D721Med (cell line): ENCODE measurements at regions not wholly inside any gene's neighbourhood (a gene's known extent, or its start where the extent isn't known, plus 50 kb on each side); places are given as distances from the start of the nearest gene placed in this dataset.

Source experiments
- DNase-seq: peaks from one replicate; pipeline ENCODE4 v3.0.0; 2011; ENCODE audit warnings: low spot score; ENCODE audit not compliant: insufficient read length
- FAIRE-seq: peaks from 2 replicates; lab custom pipeline; 2011; peaks lifted over from hg19 to GRCh38; lab: Jason Lieb, UNC
- CTCF ChIP-seq: IDR thresholded peaks from 2 replicates; pipeline ENCODE4 v1.5.1; 2012; ENCODE audit warnings: mild to moderate bottlenecking, control low read depth; ENCODE audit not compliant: insufficient read depth; ENCODE audit errors: missing control alignments

- FAIRE-seq (no peak), DNase-seq (no peak)
- no peak for TF ChIP-seq CTCF
Observed at GRCh38 chr18:69175681-69176080, 225.0 kb upstream of the DOK6 start.

- TF ChIP-seq CTCF, result no peak
- DNase-seq, result no peak
- FAIRE-seq, result no peak
Observed at GRCh38 chr18:69176741-69177140, 223.9 kb upstream of the DOK6 start.

GRCh38 chr18:69177702-69178101 lies 223.0 kb upstream of the DOK6 start:
- no peak for FAIRE-seq
- TF ChIP-seq CTCF, result no peak
- DNase-seq, result no peak

GRCh38 chr18:69186162-69186561 lies 214.5 kb upstream of the DOK6 start:
- DNase-seq (no peak), FAIRE-seq (no peak)
- no peak for TF ChIP-seq CTCF

- DNase-seq (no peak), FAIRE-seq (no peak)
- no peak for TF ChIP-seq CTCF
Observed at GRCh38 chr18:69196336-69196735, 204.4 kb upstream of the DOK6 start.

GRCh38 chr18:69205925-69206324 lies 194.8 kb upstream of the DOK6 start:
- no peak for FAIRE-seq
- no peak for TF ChIP-seq CTCF

GRCh38 chr18:69208545-69208944 lies 192.1 kb upstream of the DOK6 start:
- no peak for FAIRE-seq
- no peak for TF ChIP-seq CTCF
- DNase-seq, result no peak

More at GRCh38 chr18:69205925-69206324, 194.8 kb upstream of the DOK6 start:
- DNase-seq, result no peak
